GM12878 (cell line): ENCODE measurements at regions not wholly inside any gene's neighbourhood (a gene's known extent, or its start where the extent isn't known, plus 50 kb on each side); places are given as distances from the start of the nearest gene placed in this dataset.

ENCODE experiments used
- CREB1 ChIP-seq: IDR thresholded peaks from 2 replicates; pipeline ENCODE4 v1.6.1; 2012; ENCODE audit warnings: low read depth, mild to moderate bottlenecking, inconsistent platforms
- CTCF ChIP-seq, 3 experiments: IDR thresholded peaks in 2 of 3; conservative IDR thresholded peaks in 1 of 3; 2 replicates each; pipeline ENCODE4 v1.5.1; 2011; ENCODE audit warnings: low read depth in 3 of 3, low read length in 3 of 3, mild to moderate bottlenecking in 3 of 3, control low read depth in 2 of 3, moderate library complexity in 2 of 3, inconsistent platforms in 1 of 3, mixed read lengths in 1 of 3; ENCODE audit not compliant: control insufficient read depth in 2 of 3, insufficient read depth in 1 of 3; ENCODE audit errors: extremely low read depth in 1 of 3
- EP300 ChIP-seq, 2 experiments: fragments of 150-350 bp in 1 of 2; IDR thresholded peaks; 2 replicates each; pipeline ENCODE4 v1.6.1; 2011 to 2012; ENCODE audit warnings: low read depth in 2 of 2, low read length in 2 of 2, borderline replicate concordance in 1 of 2, improper control_type of control experiment in 1 of 2, inconsistent platforms in 1 of 2; ENCODE audit not compliant: control insufficient read depth in 1 of 2
- HDGF ChIP-seq: fragments of 450-650 bp; IDR thresholded peaks from 2 replicates; pipeline ENCODE4 v1.6.1; 2016; ENCODE audit warnings: antibody characterized with exemption
- LARP7 ChIP-seq: fragments of 450-650 bp; IDR thresholded peaks from 2 replicates; pipeline ENCODE4 v1.6.1; 2017; ENCODE audit warnings: mild to moderate bottlenecking
- MAX ChIP-seq: IDR thresholded peaks from 2 replicates; pipeline ENCODE4 v1.6.1; 2012; ENCODE audit warnings: low read depth, low read length, improper control_type of control experiment
- MYC ChIP-seq: IDR thresholded peaks from 2 replicates; pipeline ENCODE4 v1.6.1; 2011; ENCODE audit warnings: mild to moderate bottlenecking, low read length, moderate library complexity, inconsistent platforms; ENCODE audit not compliant: insufficient read depth, insufficient replicate concordance, insufficient read length, severe bottlenecking
- POLR2A ChIP-seq: IDR thresholded peaks from 2 replicates; pipeline ENCODE4 v1.6.1; 2011; ENCODE audit warnings: low read depth, mild to moderate bottlenecking, low read length
- REST ChIP-seq: IDR thresholded peaks from 2 replicates; pipeline ENCODE4 v1.6.1; 2012; ENCODE audit warnings: mild to moderate bottlenecking, low read depth, low read length
- SUZ12 ChIP-seq: fragments of 200-600 bp; sonication (generic); IDR thresholded peaks from one replicate; pipeline ENCODE4 v1.6.1; 2018; ENCODE audit warnings: antibody characterized with exemption, mild to moderate bottlenecking; ENCODE audit not compliant: unreplicated experiment
- USF2 ChIP-seq: IDR thresholded peaks from 2 replicates; pipeline ENCODE4 v1.6.1; 2011; ENCODE audit warnings: low read depth, low read length, improper control_type of control experiment, borderline replicate concordance
- ZNF274 ChIP-seq: IDR thresholded peaks from one replicate; pipeline ENCODE4 v1.8.0; 2011; ENCODE audit not compliant: insufficient read length, insufficient read depth

- TF ChIP-seq LARP7 (no peak), SUZ12 (no peak), USF2 (no peak), POLR2A (no peak), MYC (no peak), ZNF274 (no peak), CTCF (IDR thresholded peaks at IDR 0.05 in 2 of 3, conservative IDR thresholded peaks at IDR 0.05 in 1 of 3; ENCODE audit: control insufficient read depth in 2 of 3, extremely low read depth in 1 of 3, insufficient read depth in 1 of 3, low read depth in 3 of 3, low read length in 3 of 3) (no peak), REST (no peak), CREB1 (no peak), MAX (no peak), HDGF (no peak), EP300 (IDR thresholded peaks at IDR 0.05; ENCODE audit: borderline replicate concordance in 1 of 2, control insufficient read depth in 1 of 2, low read depth in 2 of 2, low read length in 2 of 2) (peak in 1 of 2 experiments; percentile 21; a peak in 1 of 4 replicates)
These were observed 238.0 kb upstream of the PTGER4 start for GRCh38 chr5:40441733-40442132.
